Tibial artery (tissue), 4 donors: ENCODE measurements at regions not wholly inside any gene's neighbourhood (a gene's known extent, or its start where the extent isn't known, plus 50 kb on each side); places are given as distances from the start of the nearest gene placed in this dataset.

Experiments used
- DNase-seq, 2 donors: peaks; one replicate each; pipeline ENCODE4 v3.0.0-alpha.2; 2019
- H3K27ac ChIP-seq, 2 donors: fragments of 200-600 bp; sonication (generic) in 1 of 2; 1 replicate in 1 of 2; 2 replicates in 1 of 2; pipeline ENCODE4 v1.5.1; 2018 to 2019; ENCODE audit warnings: mild to moderate bottlenecking in 1 of 2
- H3K27me3 ChIP-seq, 2 donors: fragments of 200-600 bp; sonication (generic) in 1 of 2; one replicate each; pipeline versions ENCODE4 v1.5.1 to v1.6.0; 2016 to 2019
- H3K36me3 ChIP-seq, 3 donors: fragments of 200-600 bp; sonication (generic) in 2 of 3; one replicate each; pipeline ENCODE4 v1.5.1; 2016 to 2019; ENCODE audit warnings: mild to moderate bottlenecking in 2 of 3
- H3K4me1 ChIP-seq, 4 donors: fragments of 200-600 bp; sonication (generic) in 2 of 4; 1 replicate in 3 of 4; 2 replicates in 1 of 4; pipeline ENCODE4 v1.5.1; 2016 to 2019
- H3K4me3 ChIP-seq, 2 donors: fragments of 200-600 bp; sonication (generic) in 1 of 2; 1 replicate in 1 of 2; 2 replicates in 1 of 2; pipeline ENCODE4 v1.5.1; 2018 to 2019; ENCODE audit warnings: mild to moderate bottlenecking in 2 of 2
- H3K9me3 ChIP-seq, 3 donors: fragments of 200-600 bp; sonication (generic) in 1 of 3; one replicate each; pipeline ENCODE4 v1.5.1; 2016 to 2019
- intact Hi-C: fragments of 100-400 bp; cut with DNase I; formaldehyde crosslinking; loops from one replicate; pipeline ENCODE4 v1.15.0; 2023; ENCODE audit warnings: low total_unique reads
- TF ChIP-seq, protein P1 (sequence below), 2 experiments: fragments of 200-600 bp in 1 of 2; fragments of 450-650 bp in 1 of 2; IDR thresholded peaks; one replicate each; pipeline ENCODE4 v1.5.1; 2017 to 2019; ENCODE audit warnings: antibody characterized with exemption in 2 of 2, mild to moderate bottlenecking in 1 of 2, moderate library complexity in 1 of 2

DNA sequence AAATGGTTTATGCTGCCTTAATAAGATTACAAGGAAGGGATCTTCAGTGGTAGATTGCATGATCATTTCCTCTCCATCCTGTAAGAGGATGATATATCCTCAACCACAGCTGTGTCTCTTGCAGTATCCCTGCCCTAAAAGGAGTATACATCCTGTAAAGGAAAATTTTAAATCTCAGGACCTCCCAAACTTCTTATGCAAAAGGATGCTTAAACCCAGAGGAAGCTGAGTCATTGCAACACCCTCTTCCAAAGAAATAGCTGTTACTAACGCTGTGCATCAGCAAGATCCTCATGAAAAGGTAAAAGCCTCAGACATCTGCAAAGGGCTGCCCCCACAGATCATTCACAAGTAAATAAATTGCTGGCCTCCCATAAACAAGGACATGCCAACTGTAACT, 599.0 kb downstream of the PRELID2 start:
- Histone ChIP-seq H3K36me3 (no peaks in the 10 kb centered on the region), H3K4me3 (no peak overlapping the region), H3K4me1 (peaks cover 0 to 11% (median 0%) of the 10 kb centered on the region in 4 donors), H3K27me3 (no peaks in the 10 kb centered on the region), H3K27ac (no peak overlapping the region), H3K9me3 (no peaks in the 10 kb centered on the region)
- TF ChIP-seq, protein P1, sequence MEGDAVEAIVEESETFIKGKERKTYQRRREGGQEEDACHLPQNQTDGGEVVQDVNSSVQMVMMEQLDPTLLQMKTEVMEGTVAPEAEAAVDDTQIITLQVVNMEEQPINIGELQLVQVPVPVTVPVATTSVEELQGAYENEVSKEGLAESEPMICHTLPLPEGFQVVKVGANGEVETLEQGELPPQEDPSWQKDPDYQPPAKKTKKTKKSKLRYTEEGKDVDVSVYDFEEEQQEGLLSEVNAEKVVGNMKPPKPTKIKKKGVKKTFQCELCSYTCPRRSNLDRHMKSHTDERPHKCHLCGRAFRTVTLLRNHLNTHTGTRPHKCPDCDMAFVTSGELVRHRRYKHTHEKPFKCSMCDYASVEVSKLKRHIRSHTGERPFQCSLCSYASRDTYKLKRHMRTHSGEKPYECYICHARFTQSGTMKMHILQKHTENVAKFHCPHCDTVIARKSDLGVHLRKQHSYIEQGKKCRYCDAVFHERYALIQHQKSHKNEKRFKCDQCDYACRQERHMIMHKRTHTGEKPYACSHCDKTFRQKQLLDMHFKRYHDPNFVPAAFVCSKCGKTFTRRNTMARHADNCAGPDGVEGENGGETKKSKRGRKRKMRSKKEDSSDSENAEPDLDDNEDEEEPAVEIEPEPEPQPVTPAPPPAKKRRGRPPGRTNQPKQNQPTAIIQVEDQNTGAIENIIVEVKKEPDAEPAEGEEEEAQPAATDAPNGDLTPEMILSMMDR (IDR thresholded peaks at IDR 0.05): no peak
- DNase-seq: no peak
- intact Hi-C loops: no loop called here

DNA sequence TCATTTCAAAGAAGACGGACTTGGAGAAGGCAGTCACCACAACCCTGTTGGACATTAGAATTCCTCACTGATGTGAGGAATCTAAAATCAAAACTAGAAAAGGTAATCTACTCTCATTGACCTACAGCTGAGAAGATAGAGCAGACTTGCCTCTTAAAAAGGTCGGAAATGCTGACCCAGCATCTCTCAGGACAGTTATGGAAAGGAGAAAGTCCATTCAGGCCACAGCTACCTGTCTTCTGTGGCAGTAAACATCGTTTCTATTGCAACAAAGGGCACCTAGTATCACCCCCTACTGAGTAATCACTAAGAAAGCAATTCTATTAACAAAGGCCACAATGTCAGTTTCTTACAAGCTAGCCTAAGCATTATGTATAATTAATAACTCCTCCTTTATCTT, 601.7 kb downstream of the PRELID2 start:
- H3K27ac ChIP-seq: no peak overlapping the region
- no peaks in the 10 kb centered on the region for H3K9me3 ChIP-seq
- no peak overlapping the region for H3K4me3 ChIP-seq
- H3K4me1 ChIP-seq: peaks cover 0 to 11% (median 0%) of the 10 kb centered on the region in 4 donors
- no peak for DNase-seq
- intact Hi-C loops: no loop called here
- no peaks in the 10 kb centered on the region for H3K36me3 ChIP-seq
- TF ChIP-seq, protein P1 (IDR thresholded peaks at IDR 0.05): no peak
- H3K27me3 ChIP-seq: no peaks in the 10 kb centered on the region

DNA sequence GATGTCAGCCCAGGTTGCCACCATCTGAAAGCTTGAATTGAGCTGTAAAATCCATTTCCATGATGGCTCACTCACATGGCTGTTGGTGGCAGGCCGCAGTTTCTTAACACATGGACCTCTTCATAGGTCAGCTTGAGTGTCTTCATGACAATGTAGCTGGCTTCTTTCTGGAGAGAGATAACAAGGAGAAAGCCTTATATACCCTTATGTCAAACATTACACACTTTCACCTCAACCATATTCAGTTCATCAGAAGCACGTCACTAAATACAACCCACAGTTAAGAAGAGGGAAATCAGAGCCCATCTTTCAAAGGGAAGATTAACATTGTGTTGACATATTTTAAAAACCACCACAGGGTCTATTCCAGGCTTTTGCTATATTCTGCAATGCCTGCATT, 604.4 kb downstream of the PRELID2 start:
- TF ChIP-seq, protein P1 (IDR thresholded peaks at IDR 0.05): no peak
- no peak overlapping the region for H3K4me3 ChIP-seq
- H3K4me1 ChIP-seq: peaks cover 0 to 6% (median 0%) of the 10 kb centered on the region in 4 donors
- no peak overlapping the region for H3K27ac ChIP-seq
- DNase-seq: no peak
- H3K9me3 ChIP-seq: no peaks in the 10 kb centered on the region
- H3K36me3 ChIP-seq: no peaks in the 10 kb centered on the region
- H3K27me3 ChIP-seq: no peaks in the 10 kb centered on the region
- intact Hi-C loops: no loop called here

DNA sequence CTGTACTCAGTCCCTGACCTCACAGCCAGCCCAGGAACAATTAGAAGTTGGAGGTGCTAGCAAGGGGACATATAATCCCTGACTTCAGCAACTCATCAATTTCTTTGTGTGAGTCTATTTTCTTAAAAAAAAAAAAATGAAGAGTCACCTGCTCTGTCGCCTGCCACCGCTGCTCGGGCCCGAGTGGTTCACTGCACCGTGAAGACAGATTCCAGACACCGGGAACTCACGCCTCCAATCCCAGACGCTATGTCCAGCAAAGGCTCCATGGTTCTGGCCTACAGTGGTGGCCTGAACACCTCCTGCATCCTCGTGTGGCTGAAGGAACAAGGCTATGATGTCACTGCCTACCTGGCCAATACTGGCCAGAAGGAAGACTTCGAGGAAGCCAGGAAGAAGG, 606.6 kb downstream of the PRELID2 start:
- intact Hi-C loops: no loop called here
- no peak overlapping the region for H3K27ac ChIP-seq
- H3K36me3 ChIP-seq: no peaks in the 10 kb centered on the region
- no peaks in the 10 kb centered on the region for H3K4me1 ChIP-seq
- H3K4me3 ChIP-seq: no peak overlapping the region
- TF ChIP-seq, protein P1 (IDR thresholded peaks at IDR 0.05): no peak
- no peaks in the 10 kb centered on the region for H3K27me3 ChIP-seq
- H3K9me3 ChIP-seq: no peaks in the 10 kb centered on the region
- DNase-seq: no peak

DNA sequence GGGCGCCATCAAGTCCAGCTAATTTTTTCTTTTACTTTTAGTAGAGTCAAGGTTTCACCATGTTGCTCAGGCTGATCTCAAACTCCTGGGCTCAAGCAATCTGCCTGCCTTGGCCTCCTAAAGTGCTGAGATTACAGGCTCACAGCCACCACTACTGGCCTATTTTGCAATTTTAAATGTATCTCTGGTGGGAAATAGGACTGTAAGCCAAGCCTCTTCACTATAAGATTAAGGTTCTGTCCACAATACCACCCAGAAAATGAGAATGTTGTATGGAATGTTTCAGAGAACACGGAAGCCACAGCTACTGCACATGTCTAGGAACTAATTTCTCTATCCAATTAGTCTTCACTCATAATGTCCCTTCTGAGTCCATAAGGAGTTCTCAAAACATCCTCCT, 607.3 kb downstream of the PRELID2 start:
- Histone ChIP-seq H3K36me3 (no peaks in the 10 kb centered on the region), H3K27ac (no peak overlapping the region), H3K27me3 (no peaks in the 10 kb centered on the region), H3K4me3 (no peak overlapping the region), H3K4me1 (no peaks in the 10 kb centered on the region), H3K9me3 (no peaks in the 10 kb centered on the region)
- TF ChIP-seq, protein P1 (IDR thresholded peaks at IDR 0.05): no peak
- intact Hi-C loops: no loop called here
- DNase-seq: no peak

DNA sequence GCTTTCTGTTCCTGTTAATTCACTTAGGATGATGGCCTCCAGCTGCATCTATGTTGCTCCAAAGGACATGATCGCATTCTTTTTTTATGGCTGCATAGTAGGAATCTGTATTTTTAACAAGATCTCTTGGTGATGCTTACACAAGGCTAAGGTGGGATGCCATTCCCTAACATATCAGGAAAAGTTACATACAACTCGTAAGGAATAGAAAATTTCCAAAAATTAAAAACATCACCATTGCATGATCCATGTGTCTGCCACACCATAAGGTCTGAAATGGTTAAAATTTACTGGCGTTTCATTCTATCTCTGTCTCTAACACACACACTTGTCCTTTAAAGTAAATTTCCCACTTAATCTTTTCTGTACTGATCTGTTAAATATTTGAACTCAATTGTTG, 608.4 kb downstream of the PRELID2 start:
- no peaks in the 10 kb centered on the region for H3K27me3 ChIP-seq
- no peaks in the 10 kb centered on the region for H3K36me3 ChIP-seq
- TF ChIP-seq, protein P1 (IDR thresholded peaks at IDR 0.05): no peak
- intact Hi-C loops: no loop called here
- H3K4me1 ChIP-seq: no peaks in the 10 kb centered on the region
- no peak for DNase-seq
- H3K4me3 ChIP-seq: no peak overlapping the region
- no peak overlapping the region for H3K27ac ChIP-seq
- no peaks in the 10 kb centered on the region for H3K9me3 ChIP-seq
